Fibroblast of mammary gland (primary cell): ENCODE measurements at regions not wholly inside any gene's neighbourhood (a gene's known extent, or its start where the extent isn't known, plus 50 kb on each side); places are given as distances from the start of the nearest gene placed in this dataset.

ENCODE experiments used
- DNase-seq: peaks from one replicate; pipeline ENCODE4 v3.0.0-alpha.2; 2010; ENCODE audit warnings: low read depth
- H3K4me3 ChIP-seq: 2 replicates; pipeline ENCODE4 v1.5.1; 2011; ENCODE audit warnings: low read depth, mild to moderate bottlenecking, low read length, moderate library complexity; ENCODE audit not compliant: control insufficient read depth
- CTCF ChIP-seq: conservative IDR thresholded peaks from 2 replicates; pipeline ENCODE4 v1.5.1; 2011; ENCODE audit warnings: low read depth, low read length, inconsistent platforms; ENCODE audit not compliant: control insufficient read depth, insufficient read depth

GRCh38 chr1:113340038-113340437, 50.3 kb upstream of the MAGI3 start:
- no peak for TF ChIP-seq CTCF
- no peak overlapping the region for H3K4me3 ChIP-seq
- DNase-seq = no peak
